ENCODE measurements at regions not wholly inside any gene's neighbourhood (a gene's known extent, or its start where the extent isn't known, plus 50 kb on each side); places are given as distances from the start of the nearest gene placed in this dataset.

GRCh38 chr11:91778758-91779157 is 445.9 kb upstream of the FAT3 start:
- Histone ChIP-seq H3K27me3 (ENCODE audit: insufficient read depth, low read length) (no peaks in the 10 kb centered on the region), H3K9ac (ENCODE audit: low read depth, low read length) (no peak overlapping the region), H3K36me3 (ENCODE audit: insufficient read depth, low read depth, low read length) (no peaks in the 10 kb centered on the region), H3K4me3 (ENCODE audit: low read length) (no peak overlapping the region), H3K4me1 (ENCODE audit: insufficient read depth, low read length) (no peaks in the 10 kb centered on the region), H3K27ac (ENCODE audit: low read length) (no peak overlapping the region), H3K9me3 (ENCODE audit: insufficient read depth, low read depth, low read length) (peaks cover 10% of the 10 kb centered on the region)

- Histone ChIP-seq H3K4me3 (ENCODE audit: low read length) (no peak overlapping the region), H3K27me3 (ENCODE audit: insufficient read depth, low read length) (no peaks in the 10 kb centered on the region), H3K36me3 (ENCODE audit: insufficient read depth, low read depth, low read length) (no peaks in the 10 kb centered on the region), H3K9ac (ENCODE audit: low read depth, low read length) (no peak overlapping the region), H3K4me1 (ENCODE audit: insufficient read depth, low read length) (no peaks in the 10 kb centered on the region), H3K9me3 (ENCODE audit: insufficient read depth, low read depth, low read length) (no peaks in the 10 kb centered on the region), H3K27ac (ENCODE audit: low read length) (no peak overlapping the region)
Observed at GRCh38 chr11:91776655-91777054, 448.0 kb upstream of the FAT3 start.

- no peaks in the 10 kb centered on the region for H3K9me3 ChIP-seq (ENCODE audit: insufficient read depth, low read depth, low read length)
Observed at GRCh38 chr11:91773090-91773489, 451.5 kb upstream of the FAT3 start.

GRCh38 chr11:91771961-91772360 is 452.7 kb upstream of the FAT3 start:
- no peaks in the 10 kb centered on the region for H3K27me3 ChIP-seq (ENCODE audit: insufficient read depth, low read length)
- H3K36me3 ChIP-seq (ENCODE audit: insufficient read depth, low read depth, low read length) = no peaks in the 10 kb centered on the region
- no peak overlapping the region for H3K4me3 ChIP-seq (ENCODE audit: low read length)
- H3K4me1 ChIP-seq (ENCODE audit: insufficient read depth, low read length) = no peaks in the 10 kb centered on the region
- no peak overlapping the region for H3K27ac ChIP-seq (ENCODE audit: low read length)
- H3K9me3 ChIP-seq (ENCODE audit: insufficient read depth, low read depth, low read length) = no peaks in the 10 kb centered on the region
- H3K9ac ChIP-seq (ENCODE audit: low read depth, low read length) = no peak overlapping the region

More at GRCh38 chr11:91773090-91773489, 451.5 kb upstream of the FAT3 start:
- Histone ChIP-seq H3K9ac (ENCODE audit: low read depth, low read length) (no peak overlapping the region), H3K36me3 (ENCODE audit: insufficient read depth, low read depth, low read length) (no peaks in the 10 kb centered on the region), H3K27ac (ENCODE audit: low read length) (no peak overlapping the region), H3K4me3 (ENCODE audit: low read length) (no peak overlapping the region), H3K4me1 (ENCODE audit: insufficient read depth, low read length) (no peaks in the 10 kb centered on the region), H3K27me3 (ENCODE audit: insufficient read depth, low read length) (no peaks in the 10 kb centered on the region)

- H3K27ac ChIP-seq (ENCODE audit: low read length) = no peak overlapping the region
- H3K36me3 ChIP-seq (ENCODE audit: insufficient read depth, low read depth, low read length) = no peaks in the 10 kb centered on the region
- H3K4me1 ChIP-seq (ENCODE audit: insufficient read depth, low read length) = no peaks in the 10 kb centered on the region
- no peak overlapping the region for H3K4me3 ChIP-seq (ENCODE audit: low read length)
- no peaks in the 10 kb centered on the region for H3K27me3 ChIP-seq (ENCODE audit: insufficient read depth, low read length)
- no peaks in the 10 kb centered on the region for H3K9me3 ChIP-seq (ENCODE audit: insufficient read depth, low read depth, low read length)
- no peak overlapping the region for H3K9ac ChIP-seq (ENCODE audit: low read depth, low read length)
Observed at GRCh38 chr11:91768783-91769182, 455.8 kb upstream of the FAT3 start.

- Histone ChIP-seq H3K27ac (ENCODE audit: low read length) (no peak overlapping the region), H3K9me3 (ENCODE audit: insufficient read depth, low read depth, low read length) (no peaks in the 10 kb centered on the region), H3K9ac (ENCODE audit: low read depth, low read length) (no peak overlapping the region), H3K36me3 (ENCODE audit: insufficient read depth, low read depth, low read length) (no peaks in the 10 kb centered on the region), H3K4me3 (ENCODE audit: low read length) (no peak overlapping the region), H3K27me3 (ENCODE audit: insufficient read depth, low read length) (no peaks in the 10 kb centered on the region), H3K4me1 (ENCODE audit: insufficient read depth, low read length) (peaks cover 3% of the 10 kb centered on the region; the same call in 1 of the 2 replicates)
Observed at GRCh38 chr11:91763331-91763730, 461.3 kb upstream of the FAT3 start.

GRCh38 chr11:91761406-91762025 is 463.1 kb upstream of the FAT3 start:
- no peaks in the 10 kb centered on the region for H3K36me3 ChIP-seq (ENCODE audit: insufficient read depth, low read depth, low read length)
- H3K4me1 ChIP-seq (ENCODE audit: insufficient read depth, low read length) = peaks cover 3% of the 10 kb centered on the region; the same call in 1 of the 2 replicates
- no peak overlapping the region for H3K9ac ChIP-seq (ENCODE audit: low read depth, low read length)
- H3K27ac ChIP-seq (ENCODE audit: low read length) = no peak overlapping the region
- no peaks in the 10 kb centered on the region for H3K9me3 ChIP-seq (ENCODE audit: insufficient read depth, low read depth, low read length)
- no peak overlapping the region for H3K4me3 ChIP-seq (ENCODE audit: low read length)
- H3K27me3 ChIP-seq (ENCODE audit: insufficient read depth, low read length) = no peaks in the 10 kb centered on the region

- peaks cover 3% of the 10 kb centered on the region; the same call in 1 of the 2 replicates for H3K4me1 ChIP-seq (ENCODE audit: insufficient read depth, low read length)
- H3K9me3 ChIP-seq (ENCODE audit: insufficient read depth, low read depth, low read length) = no peaks in the 10 kb centered on the region
- H3K36me3 ChIP-seq (ENCODE audit: insufficient read depth, low read depth, low read length) = no peaks in the 10 kb centered on the region
- H3K4me3 ChIP-seq (ENCODE audit: low read length) = no peak overlapping the region
- H3K27me3 ChIP-seq (ENCODE audit: insufficient read depth, low read length) = no peaks in the 10 kb centered on the region
- no peak overlapping the region for H3K9ac ChIP-seq (ENCODE audit: low read depth, low read length)
- H3K27ac ChIP-seq (ENCODE audit: low read length) = no peak overlapping the region
Observed at GRCh38 chr11:91756829-91757480, 467.7 kb upstream of the FAT3 start.

GRCh38 chr11:91755951-91756707 is 468.5 kb upstream of the FAT3 start:
- Histone ChIP-seq H3K9ac (ENCODE audit: low read depth, low read length) (no peak overlapping the region), H3K36me3 (ENCODE audit: insufficient read depth, low read depth, low read length) (no peaks in the 10 kb centered on the region), H3K27ac (ENCODE audit: low read length) (no peak overlapping the region), H3K4me1 (ENCODE audit: insufficient read depth, low read length) (no peaks in the 10 kb centered on the region; the same call in 1 of the 2 replicates), H3K9me3 (ENCODE audit: insufficient read depth, low read depth, low read length) (no peaks in the 10 kb centered on the region), H3K4me3 (ENCODE audit: low read length) (no peak overlapping the region), H3K27me3 (ENCODE audit: insufficient read depth, low read length) (no peaks in the 10 kb centered on the region)

GRCh38 chr11:91755526-91755925 is 469.1 kb upstream of the FAT3 start:
- Histone ChIP-seq H3K4me1 (ENCODE audit: insufficient read depth, low read length) (no peaks in the 10 kb centered on the region), H3K9ac (ENCODE audit: low read depth, low read length) (no peak overlapping the region), H3K27ac (ENCODE audit: low read length) (no peak overlapping the region), H3K9me3 (ENCODE audit: insufficient read depth, low read depth, low read length) (no peaks in the 10 kb centered on the region), H3K27me3 (ENCODE audit: insufficient read depth, low read length) (no peaks in the 10 kb centered on the region), H3K4me3 (ENCODE audit: low read length) (no peak overlapping the region), H3K36me3 (ENCODE audit: insufficient read depth, low read depth, low read length) (no peaks in the 10 kb centered on the region)

- H3K9me3 ChIP-seq (ENCODE audit: insufficient read depth, low read depth, low read length) = no peaks in the 10 kb centered on the region
- no peaks in the 10 kb centered on the region for H3K27me3 ChIP-seq (ENCODE audit: insufficient read depth, low read length)
- H3K27ac ChIP-seq (ENCODE audit: low read length) = no peak overlapping the region
Observed at GRCh38 chr11:91749251-91749650, 475.4 kb upstream of the FAT3 start.

GRCh38 chr11:91742155-91742554 is 482.5 kb upstream of the FAT3 start:
- H3K4me3 ChIP-seq (ENCODE audit: low read length) = no peak overlapping the region
- no peak overlapping the region for H3K9ac ChIP-seq (ENCODE audit: low read depth, low read length)
- H3K27me3 ChIP-seq (ENCODE audit: insufficient read depth, low read length) = no peaks in the 10 kb centered on the region
- no peaks in the 10 kb centered on the region for H3K4me1 ChIP-seq (ENCODE audit: insufficient read depth, low read length)
- H3K27ac ChIP-seq (ENCODE audit: low read length) = no peak overlapping the region
- H3K9me3 ChIP-seq (ENCODE audit: insufficient read depth, low read depth, low read length) = no peaks in the 10 kb centered on the region
- H3K36me3 ChIP-seq (ENCODE audit: insufficient read depth, low read depth, low read length) = no peaks in the 10 kb centered on the region

More at GRCh38 chr11:91749251-91749650, 475.4 kb upstream of the FAT3 start:
- Histone ChIP-seq H3K4me3 (ENCODE audit: low read length) (no peak overlapping the region), H3K36me3 (ENCODE audit: insufficient read depth, low read depth, low read length) (no peaks in the 10 kb centered on the region), H3K9ac (ENCODE audit: low read depth, low read length) (no peak overlapping the region), H3K4me1 (ENCODE audit: insufficient read depth, low read length) (no peaks in the 10 kb centered on the region)

Data from iPS-20b (cell line).